Subcutaneous abdominal adipose tissue (tissue), 5 donors: ENCODE measurements at regions not wholly inside any gene's neighbourhood (a gene's known extent, or its start where the extent isn't known, plus 50 kb on each side); places are given as distances from the start of the nearest gene placed in this dataset.

Experiments
- H3K27ac ChIP-seq: one replicate; pipeline ENCODE4 v1.7.0; 2013; ENCODE audit warnings: low read depth, mild to moderate bottlenecking, inconsistent platforms, low read length, moderate library complexity
- H3K27me3 ChIP-seq, 5 donors: one replicate each; pipeline ENCODE4 v1.7.0; 2013; ENCODE audit warnings: low read length in 5 of 5, inconsistent platforms in 1 of 5; ENCODE audit not compliant: control insufficient read depth in 5 of 5, insufficient read depth in 4 of 5
- H3K36me3 ChIP-seq, 5 donors: one replicate each; pipeline ENCODE4 v1.7.0; 2013; ENCODE audit warnings: low read length in 5 of 5; ENCODE audit not compliant: control insufficient read depth in 5 of 5, insufficient read depth in 5 of 5
- H3K4me1 ChIP-seq, 5 donors: one replicate each; pipeline ENCODE4 v1.7.0; 2013; ENCODE audit warnings: low read length in 5 of 5, mild to moderate bottlenecking in 3 of 5, moderate library complexity in 1 of 5; ENCODE audit not compliant: control insufficient read depth in 5 of 5, insufficient read depth in 5 of 5
- H3K4me3 ChIP-seq, 5 donors: one replicate each; pipeline ENCODE4 v1.7.0; 2013; ENCODE audit warnings: low read length in 5 of 5, low read depth in 1 of 5
- H3K9ac ChIP-seq, 5 donors: one replicate each; pipeline ENCODE4 v1.7.0; 2013; ENCODE audit warnings: low read length in 5 of 5, mild to moderate bottlenecking in 4 of 5, moderate library complexity in 3 of 5
- H3K9me3 ChIP-seq, 5 donors: one replicate each; pipeline ENCODE4 v1.7.0; 2013; ENCODE audit warnings: low read length in 5 of 5; ENCODE audit not compliant: control insufficient read depth in 5 of 5
- donor health status: healthy.
- donor health status: healthy.
- donor health status: healthy.
- donor health status: healthy.
- donor health status: healthy.

- no peaks in the 10 kb centered on the region for H3K9me3 ChIP-seq
- H3K9ac ChIP-seq = no peak overlapping the region
- H3K4me3 ChIP-seq = no peak overlapping the region
- H3K36me3 ChIP-seq = peaks cover 0 to 5% (median 4%) of the 10 kb centered on the region in 5 donors
- no peaks in the 10 kb centered on the region for H3K27me3 ChIP-seq
- no peak overlapping the region for H3K27ac ChIP-seq
- H3K4me1 ChIP-seq = no peaks in the 10 kb centered on the region
Measured at GRCh38 chr4:123073650-123074049, 151.3 kb upstream of the NUDT6 start.

GRCh38 chr4:123077330-123077729 lies 154.9 kb upstream of the NUDT6 start:
- Histone ChIP-seq H3K4me1 (no peaks in the 10 kb centered on the region), H3K9ac (no peak overlapping the region), H3K27me3 (no peaks in the 10 kb centered on the region), H3K36me3 (peaks cover 0 to 5% (median 4%) of the 10 kb centered on the region in 5 donors), H3K4me3 (no peak overlapping the region), H3K27ac (no peak overlapping the region), H3K9me3 (peaks cover 0 to 3% (median 0%) of the 10 kb centered on the region in 5 donors)

- H3K4me3 ChIP-seq = no peak overlapping the region
- no peak overlapping the region for H3K9ac ChIP-seq
- H3K27ac ChIP-seq = no peak overlapping the region
- no peaks in the 10 kb centered on the region for H3K27me3 ChIP-seq
- peaks cover 0 to 3% (median 0%) of the 10 kb centered on the region in 5 donors for H3K9me3 ChIP-seq
- no peaks in the 10 kb centered on the region for H3K4me1 ChIP-seq
- peaks cover 0 to 5% (median 4%) of the 10 kb centered on the region in 5 donors for H3K36me3 ChIP-seq
Measured at GRCh38 chr4:123081971-123082370, 159.6 kb upstream of the NUDT6 start.

- Histone ChIP-seq H3K9me3 (peaks cover 0 to 3% (median 0%) of the 10 kb centered on the region in 5 donors), H3K4me1 (peaks cover 0 to 3% (median 0%) of the 10 kb centered on the region in 5 donors), H3K36me3 (peaks cover 0 to 4% (median 0%) of the 10 kb centered on the region in 5 donors), H3K27ac (no peak overlapping the region), H3K4me3 (no peak overlapping the region), H3K9ac (peak overlapping the region in 1 of 5 donors; percentile 15), H3K27me3 (no peaks in the 10 kb centered on the region)
Measured at GRCh38 chr4:123083646-123084045, 161.2 kb upstream of the NUDT6 start.

- peaks cover 0 to 5% (median 0%) of the 10 kb centered on the region in 5 donors for H3K9me3 ChIP-seq
- H3K27me3 ChIP-seq = no peaks in the 10 kb centered on the region
- H3K36me3 ChIP-seq = peaks cover 4 to 7% (median 5%) of the 10 kb centered on the region in 5 donors
- H3K4me1 ChIP-seq = peaks cover 0 to 3% (median 0%) of the 10 kb centered on the region in 5 donors
- no peak overlapping the region for H3K9ac ChIP-seq
- H3K27ac ChIP-seq = no peak overlapping the region
- H3K4me3 ChIP-seq = no peak overlapping the region
Measured at GRCh38 chr4:123088501-123088900, 166.1 kb upstream of the NUDT6 start.

- H3K9ac ChIP-seq = no peak overlapping the region
- no peak overlapping the region for H3K27ac ChIP-seq
- H3K4me3 ChIP-seq = no peak overlapping the region
- peaks cover 4 to 7% (median 6%) of the 10 kb centered on the region in 5 donors for H3K36me3 ChIP-seq
- no peaks in the 10 kb centered on the region for H3K27me3 ChIP-seq
- H3K9me3 ChIP-seq = peaks cover 0 to 5% (median 0%) of the 10 kb centered on the region in 5 donors
- H3K4me1 ChIP-seq = peaks cover 0 to 3% (median 0%) of the 10 kb centered on the region in 5 donors
Measured at GRCh38 chr4:123090886-123091285, 168.5 kb upstream of the NUDT6 start.

GRCh38 chr4:123092586-123092985 lies 170.2 kb upstream of the NUDT6 start:
- Histone ChIP-seq H3K27me3 (no peaks in the 10 kb centered on the region), H3K4me3 (no peak overlapping the region), H3K9me3 (peaks cover 0 to 5% (median 0%) of the 10 kb centered on the region in 5 donors), H3K9ac (no peak overlapping the region), H3K36me3 (peaks cover 4 to 7% (median 6%) of the 10 kb centered on the region in 5 donors), H3K4me1 (peaks cover 0 to under 1% (median 0%) of the 10 kb centered on the region in 5 donors), H3K27ac (no peak overlapping the region)

GRCh38 chr4:123093236-123093635 lies 170.8 kb upstream of the NUDT6 start:
- Histone ChIP-seq H3K27me3 (no peaks in the 10 kb centered on the region), H3K9me3 (peaks cover 0 to 5% (median 0%) of the 10 kb centered on the region in 5 donors), H3K4me1 (no peaks in the 10 kb centered on the region), H3K4me3 (no peak overlapping the region), H3K9ac (no peak overlapping the region), H3K36me3 (peaks cover 4 to 7% (median 6%) of the 10 kb centered on the region in 5 donors), H3K27ac (no peak overlapping the region)

GRCh38 chr4:123096038-123096437 lies 173.6 kb upstream of the NUDT6 start:
- H3K27ac ChIP-seq = no peak overlapping the region
- no peak overlapping the region for H3K9ac ChIP-seq
- peaks cover 0 to 2% (median 2%) of the 10 kb centered on the region in 5 donors for H3K36me3 ChIP-seq
- H3K4me1 ChIP-seq = no peaks in the 10 kb centered on the region
- H3K9me3 ChIP-seq = peaks cover 0 to under 1% (median 0%) of the 10 kb centered on the region in 5 donors
- no peak overlapping the region for H3K4me3 ChIP-seq
- no peaks in the 10 kb centered on the region for H3K27me3 ChIP-seq

- Histone ChIP-seq H3K27me3 (no peaks in the 10 kb centered on the region), H3K27ac (no peak overlapping the region), H3K9ac (no peak overlapping the region), H3K4me3 (no peak overlapping the region), H3K4me1 (peaks cover 0 to 15% (median 11%) of the 10 kb centered on the region in 5 donors), H3K36me3 (peaks cover 0 to 7% (median 0%) of the 10 kb centered on the region in 5 donors), H3K9me3 (no peaks in the 10 kb centered on the region)
Measured at GRCh38 chr4:123102897-123103471, 180.6 kb upstream of the NUDT6 start.
